Esophagus squamous epithelium (tissue), 5 donors: ENCODE measurements at regions not wholly inside any gene's neighbourhood (a gene's known extent, or its start where the extent isn't known, plus 50 kb on each side); places are given as distances from the start of the nearest gene placed in this dataset.

Source experiments
- DNase-seq: peaks from one replicate; lab custom pipeline; 2025; lab: John Stamatoyannopoulos, UW
- H3K27ac ChIP-seq, 4 donors: fragments of 200-600 bp; sonication (generic); one replicate each; pipeline ENCODE4 v1.5.1; 2016 to 2019; ENCODE audit warnings: mild to moderate bottlenecking in 1 of 4
- H3K27me3 ChIP-seq, 4 donors: fragments of 200-600 bp; sonication (generic); 1 replicate in 3 of 4; 2 replicates in 1 of 4; pipeline versions ENCODE4 v1.5.1 to v1.6.0; 2017 to 2021; ENCODE audit warnings: antibody characterized with exemption in 1 of 4
- H3K36me3 ChIP-seq, 3 donors: fragments of 200-600 bp; sonication (generic); one replicate each; pipeline ENCODE4 v1.5.1; 2016 to 2019
- H3K4me1 ChIP-seq, 3 donors: fragments of 200-600 bp; sonication (generic); one replicate each; pipeline ENCODE4 v1.5.1; 2017 to 2019
- H3K4me3 ChIP-seq, 4 donors: fragments of 200-600 bp; sonication (generic); 1 replicate in 3 of 4; 2 replicates in 1 of 4; pipeline ENCODE4 v1.5.1; 2016 to 2019; ENCODE audit warnings: mild to moderate bottlenecking in 2 of 4, moderate library complexity in 1 of 4
- H3K9me3 ChIP-seq, 3 donors: fragments of 200-600 bp; sonication (generic); one replicate each; pipeline ENCODE4 v1.5.1; 2016 to 2019
- CTCF ChIP-seq, 6 experiments: fragments of 450-650 bp in 4 of 6; fragments of 200-600 bp in 2 of 6; sonication (generic) in 2 of 6; IDR thresholded peaks; one replicate each; pipeline ENCODE4 v1.5.1; 2016 to 2019; ENCODE audit warnings: antibody characterized with exemption in 6 of 6, mild to moderate bottlenecking in 4 of 6, moderate library complexity in 4 of 6
- POLR2A ChIP-seq, 4 donors: fragments of 450-650 bp; IDR thresholded peaks; one replicate each; pipeline ENCODE4 v1.6.1; 2017; ENCODE audit warnings: antibody characterized with exemption in 4 of 4, mild to moderate bottlenecking in 4 of 4, moderate library complexity in 3 of 4
- WGBS, 2 donors: methylation state at CpG; one replicate each; pipeline ENCODE4 v1.1.5; 2018; 5-methylcytosine and 5-hydroxymethylcytosine counted together
- intact Hi-C: fragments of 100-400 bp; cut with DNase I; formaldehyde crosslinking; loops from one replicate; pipeline ENCODE4 v1.15.0; 2022
- donor health status: DM: yes; HTN: yes; CAD: no.

- DNase-seq: no peak
- intact Hi-C loops: no loop called here
- Histone ChIP-seq H3K27ac (no peak overlapping the region), H3K9me3 (no peaks in the 10 kb centered on the region), H3K4me1 (no peaks in the 10 kb centered on the region), H3K4me3 (no peak overlapping the region), H3K27me3 (peaks cover 0 to 75% (median 1%) of the 10 kb centered on the region in 4 donors), H3K36me3 (no peaks in the 10 kb centered on the region)
- TF ChIP-seq CTCF (IDR thresholded peaks at IDR 0.05) (no peak), POLR2A (IDR thresholded peaks at IDR 0.05) (no peak)
- WGBS, 2 donors: 85 to 89% methylated on average over 2 of the region's 2 CpGs
These were observed 231.7 kb downstream of the FOXL1 start for GRCh38 chr16:86810062-86810461.

- Histone ChIP-seq H3K9me3 (no peaks in the 10 kb centered on the region), H3K4me3 (no peak overlapping the region), H3K27ac (no peak overlapping the region), H3K36me3 (no peaks in the 10 kb centered on the region), H3K4me1 (no peaks in the 10 kb centered on the region), H3K27me3 (peaks cover 0 to 67% (median 1%) of the 10 kb centered on the region in 4 donors)
- intact Hi-C loops: no loop called here
- DNase-seq: no peak
- TF ChIP-seq CTCF (IDR thresholded peaks at IDR 0.05) (no peak), POLR2A (IDR thresholded peaks at IDR 0.05) (no peak)
- WGBS, 2 donors: 50 to 76% methylated on average over 2 of the region's 2 CpGs
These were observed 234.1 kb downstream of the FOXL1 start for GRCh38 chr16:86812363-86812970.

GRCh38 chr16:86814256-86814655 lies 235.9 kb downstream of the FOXL1 start:
- intact Hi-C loops: no loop called here
- TF ChIP-seq CTCF (IDR thresholded peaks at IDR 0.05) (no peak), POLR2A (IDR thresholded peaks at IDR 0.05) (no peak)
- no peak for DNase-seq
- no peaks in the 10 kb centered on the region for H3K9me3 ChIP-seq
- H3K27ac ChIP-seq: no peak overlapping the region
- H3K27me3 ChIP-seq: peaks cover 0 to 67% (median 0%) of the 10 kb centered on the region in 4 donors
- no peaks in the 10 kb centered on the region for H3K36me3 ChIP-seq
- no peak overlapping the region for H3K4me3 ChIP-seq
- WGBS, 2 donors: 33 to 41% methylated on average over 7 of the region's 7 CpGs
- peaks cover 0 to 6% (median 5%) of the 10 kb centered on the region in 3 donors for H3K4me1 ChIP-seq

- TF ChIP-seq CTCF (IDR thresholded peaks at IDR 0.05) (no peak), POLR2A (IDR thresholded peaks at IDR 0.05) (no peak)
- peaks cover 0 to 10% (median 9%) of the 10 kb centered on the region in 3 donors for H3K4me1 ChIP-seq
- H3K27me3 ChIP-seq: peaks cover 0 to 76% (median 1%) of the 10 kb centered on the region in 4 donors
- no peaks in the 10 kb centered on the region for H3K36me3 ChIP-seq
- H3K4me3 ChIP-seq: no peak overlapping the region
- no peak for DNase-seq
- 77 to 85% methylated on average over 8 to 9 of the region's 9 CpGs for WGBS, 2 donors
- intact Hi-C loops: no loop called here
- no peaks in the 10 kb centered on the region for H3K9me3 ChIP-seq
- no peak overlapping the region for H3K27ac ChIP-seq
These were observed 238.7 kb downstream of the FOXL1 start for GRCh38 chr16:86816930-86817625.
